HG03280 (cell line): ENCODE measurements at regions not wholly inside any gene's neighbourhood (a gene's known extent, or its start where the extent isn't known, plus 50 kb on each side); places are given as distances from the start of the nearest gene placed in this dataset.
A peak's percentile ranks its signal among the peaks of the same experiment; 100 is the strongest.

Source experiments
- ATAC-seq: cut with Tn5 transposase; IDR thresholded peaks from one replicate; pipeline ENCODE4 v1.9.1; 2021; ENCODE audit warnings: mild to moderate bottlenecking, moderate library complexity; ENCODE audit not compliant: unreplicated experiment

- ATAC-seq = no peak
Measured at GRCh38 chr2:128467321-128467969, 148.8 kb upstream of the HS6ST1 start.

DNA sequence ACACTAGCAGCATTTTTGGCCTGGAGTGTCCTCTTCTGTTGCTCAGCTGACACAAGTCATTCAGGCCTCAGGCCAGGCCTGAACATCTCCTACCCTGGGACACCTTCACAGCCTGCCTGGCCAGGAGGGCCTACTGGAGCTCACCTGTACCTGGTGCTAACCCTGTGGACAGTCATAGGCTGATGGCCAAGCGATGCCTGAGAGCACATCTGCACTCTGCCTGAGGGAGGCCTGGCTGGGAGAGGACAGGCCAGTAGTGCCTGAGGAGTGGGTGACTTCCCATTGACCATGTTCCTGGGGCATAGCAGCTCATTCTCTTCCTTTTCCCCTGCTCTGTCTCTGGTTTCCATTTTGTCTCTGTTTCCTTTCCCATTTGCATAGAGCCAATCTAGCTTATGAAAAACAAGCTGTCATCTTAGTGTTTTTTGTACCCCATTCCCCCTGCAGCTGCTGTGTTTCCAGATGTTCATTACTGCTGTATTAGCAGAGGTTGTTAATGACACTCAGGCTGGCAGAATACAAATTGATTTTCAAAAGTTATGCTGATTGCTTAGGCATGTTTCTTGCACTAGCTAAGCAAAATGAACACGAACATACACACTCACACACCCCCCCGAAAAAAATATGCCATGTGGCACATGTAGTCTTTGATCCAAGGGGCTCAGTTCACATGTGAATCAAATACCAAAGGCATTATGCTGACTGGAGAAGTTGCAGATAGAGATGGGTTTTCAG is 149.7 kb upstream of the HS6ST1 start:
- ATAC-seq = no peak

DNA sequence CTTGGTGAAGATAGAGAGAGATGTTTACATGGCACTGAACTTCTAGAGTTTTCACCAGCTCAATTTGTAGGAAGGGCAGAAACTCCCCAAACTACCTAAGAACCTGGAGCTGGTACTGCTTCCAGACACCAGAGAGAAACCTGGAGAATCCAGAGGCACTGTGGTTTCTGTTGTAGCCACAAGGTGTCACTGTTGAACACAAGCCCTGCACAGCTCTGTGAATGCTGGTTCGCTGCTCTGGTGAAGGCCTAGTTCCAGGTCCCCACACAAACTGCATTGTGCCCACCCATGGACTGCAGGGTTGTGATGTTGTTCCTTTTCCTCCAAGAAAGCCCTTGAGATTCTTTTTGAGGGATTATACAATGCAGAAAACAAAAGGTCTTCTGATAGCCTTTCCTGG is 150.5 kb upstream of the HS6ST1 start:
- ATAC-seq = no peak

DNA sequence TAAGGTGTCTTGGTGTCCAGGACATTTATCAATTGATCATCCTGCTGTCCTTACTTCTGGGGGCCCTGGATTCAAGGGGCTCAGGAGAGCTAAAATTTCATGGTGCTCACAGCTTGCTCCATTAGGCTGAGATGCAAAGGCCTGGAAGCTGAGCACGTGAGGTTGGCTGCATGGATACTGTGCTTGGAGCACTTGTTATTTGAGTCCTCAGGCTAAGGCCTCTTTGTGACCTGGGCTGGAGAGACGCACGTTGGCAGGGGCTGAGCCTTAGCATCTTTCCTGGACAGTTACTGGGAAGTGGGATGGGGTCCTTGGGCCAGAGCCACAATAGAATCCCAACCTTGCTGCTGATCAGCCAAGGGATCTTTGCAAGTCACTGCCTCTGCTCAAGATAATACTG is 151.2 kb upstream of the HS6ST1 start:
- no peak for ATAC-seq

DNA sequence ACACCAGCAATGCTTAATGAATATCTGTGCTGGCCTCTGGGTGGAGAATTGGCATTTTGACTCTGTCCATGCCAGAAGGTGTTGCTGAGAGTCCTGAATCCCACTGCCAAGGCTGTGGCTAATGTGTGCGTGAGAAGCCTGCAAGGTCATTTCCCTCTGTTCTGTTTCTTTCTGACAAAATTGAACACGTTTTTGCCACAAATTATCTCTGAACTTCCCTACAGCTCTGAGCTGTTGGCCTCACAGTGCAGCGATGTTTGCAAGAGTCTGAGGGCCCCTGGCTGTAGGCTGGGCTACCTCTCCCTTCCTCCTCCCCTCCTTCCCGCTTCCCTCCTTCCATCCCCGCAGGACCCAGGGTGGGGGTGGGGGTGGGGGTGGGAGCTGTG is 154.1 kb upstream of the HS6ST1 start:
- peak; percentile 35 for ATAC-seq

DNA sequence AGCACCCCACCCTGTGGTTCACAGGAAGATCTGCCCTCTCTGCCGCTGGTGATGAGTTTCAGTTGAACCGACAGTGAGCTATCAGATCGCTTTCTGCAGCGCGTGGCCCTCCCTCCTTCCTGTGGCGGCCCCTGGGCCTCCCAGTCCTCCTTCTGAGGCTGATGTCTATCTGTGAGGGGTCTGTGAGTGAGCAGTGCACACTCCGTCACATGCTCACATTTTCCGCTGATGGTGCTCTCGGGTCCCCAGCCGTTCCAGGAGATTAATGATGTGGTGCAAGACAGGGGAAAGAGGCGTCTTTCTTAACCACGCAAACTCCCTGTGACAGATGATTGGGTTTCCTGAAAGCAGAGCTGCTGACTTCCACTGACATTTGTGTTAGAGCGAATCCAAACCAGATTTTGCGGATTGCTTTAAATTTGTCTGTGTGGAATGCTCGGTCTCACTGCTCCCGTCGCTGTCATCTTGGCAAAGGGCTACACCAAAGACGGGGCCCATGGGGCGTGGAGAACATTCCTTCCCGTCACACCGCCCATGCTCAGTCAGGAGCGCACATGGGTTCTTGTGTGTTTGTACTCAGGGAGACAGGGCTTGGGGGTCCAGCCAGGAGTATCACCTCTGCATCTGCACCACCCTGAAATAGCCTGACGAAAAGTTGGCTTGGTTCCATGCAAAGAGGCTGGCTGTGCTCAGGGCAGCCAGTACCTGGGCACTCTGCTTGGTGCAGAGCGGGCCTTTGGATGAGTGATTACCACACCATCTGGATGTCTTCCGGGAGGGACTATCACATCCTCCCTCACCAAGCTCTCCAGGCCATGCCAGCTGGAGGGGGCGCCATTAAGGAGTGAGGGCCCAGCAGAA is 154.7 kb upstream of the HS6ST1 start:
- peak; percentile 52 for ATAC-seq

DNA sequence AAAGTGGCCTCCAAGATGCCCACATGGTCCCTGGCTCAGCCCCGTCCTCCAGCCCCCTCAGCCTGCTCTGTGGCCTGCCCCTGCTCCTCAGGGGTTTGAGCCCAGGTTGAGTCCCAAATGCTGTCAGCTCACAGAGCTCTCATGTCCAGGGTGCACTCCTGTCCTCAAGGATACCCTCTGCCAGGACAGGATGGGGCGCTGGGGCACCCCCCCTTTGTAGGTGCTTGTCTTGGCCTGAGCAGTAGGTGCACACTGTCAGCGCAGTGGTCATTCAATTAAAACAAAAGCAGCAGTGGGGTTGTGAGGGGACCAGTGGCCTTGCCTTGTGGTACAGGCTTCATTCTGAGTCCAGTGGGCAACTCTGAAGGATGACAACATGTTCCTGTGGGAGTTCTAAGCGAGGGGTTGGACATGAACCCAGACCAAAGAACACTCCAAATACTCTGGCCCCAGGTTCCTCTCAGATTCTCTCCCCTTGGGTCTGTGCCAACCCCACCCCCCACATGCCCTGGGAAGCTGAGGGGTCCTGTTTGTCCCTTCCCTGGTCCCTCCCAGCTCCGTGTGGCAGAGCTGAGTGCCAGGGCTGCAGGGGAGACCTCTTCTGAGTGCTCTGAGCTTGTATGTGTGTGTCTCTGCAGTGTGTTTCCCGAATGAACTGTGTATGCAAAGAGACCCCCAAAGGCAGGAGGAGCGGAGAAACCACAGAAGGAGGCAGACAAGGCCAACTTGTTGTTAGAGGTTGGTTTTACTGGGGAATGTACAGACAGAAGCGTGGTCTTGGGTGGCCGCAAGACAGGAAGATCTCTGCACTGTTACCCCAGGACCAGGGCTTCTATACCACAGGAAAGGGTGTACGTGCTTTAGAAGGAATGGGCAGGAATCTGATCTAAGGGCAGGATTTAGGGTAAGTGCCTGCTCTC is 155.6 kb upstream of the HS6ST1 start:
- no peak for ATAC-seq

DNA sequence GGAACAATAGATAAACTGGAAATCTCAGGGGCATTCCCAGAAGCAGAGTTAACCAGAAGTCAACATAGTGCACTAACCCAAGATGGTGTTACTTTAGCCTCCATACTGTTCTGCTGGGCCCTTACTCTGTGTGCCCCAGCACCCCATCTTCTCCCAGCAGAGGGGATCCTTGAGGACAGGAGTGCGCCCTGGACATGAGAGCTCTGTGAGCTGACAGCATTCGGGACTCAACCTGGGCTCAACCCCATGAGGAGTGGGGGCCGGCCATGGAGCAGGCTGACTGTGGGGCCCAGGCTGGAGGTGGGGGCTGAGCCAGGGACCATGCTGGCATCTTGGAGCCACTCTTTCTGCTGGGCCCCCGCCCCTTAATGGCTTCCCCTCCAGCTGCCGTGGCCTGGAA is 156.3 kb upstream of the HS6ST1 start:
- ATAC-seq = no peak

GRCh38 chr2:128475427-128476211 is 157.0 kb upstream of the HS6ST1 start:
- no peak for ATAC-seq

GRCh38 chr2:128477026-128477820 is 158.6 kb upstream of the HS6ST1 start:
- no peak for ATAC-seq

DNA sequence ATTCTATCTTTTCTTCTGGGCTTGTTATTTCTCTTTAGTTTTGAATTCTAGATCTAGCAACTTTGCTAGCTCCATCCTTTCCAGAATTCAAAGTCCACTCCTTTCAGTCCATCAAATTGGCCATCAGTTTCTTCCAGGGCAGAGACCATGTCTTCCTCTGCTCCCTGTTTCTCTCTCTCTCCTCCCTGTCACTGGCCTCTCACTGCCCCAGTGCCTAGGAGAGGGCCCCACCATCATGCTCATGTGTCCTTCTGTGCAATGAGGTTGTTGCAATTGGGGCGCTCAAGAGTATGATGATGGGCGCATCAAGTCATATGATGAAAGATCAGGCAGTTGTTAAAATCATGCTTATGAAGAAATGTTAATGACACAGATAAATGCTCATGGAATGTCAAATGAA is 159.2 kb upstream of the HS6ST1 start:
- no peak for ATAC-seq

DNA sequence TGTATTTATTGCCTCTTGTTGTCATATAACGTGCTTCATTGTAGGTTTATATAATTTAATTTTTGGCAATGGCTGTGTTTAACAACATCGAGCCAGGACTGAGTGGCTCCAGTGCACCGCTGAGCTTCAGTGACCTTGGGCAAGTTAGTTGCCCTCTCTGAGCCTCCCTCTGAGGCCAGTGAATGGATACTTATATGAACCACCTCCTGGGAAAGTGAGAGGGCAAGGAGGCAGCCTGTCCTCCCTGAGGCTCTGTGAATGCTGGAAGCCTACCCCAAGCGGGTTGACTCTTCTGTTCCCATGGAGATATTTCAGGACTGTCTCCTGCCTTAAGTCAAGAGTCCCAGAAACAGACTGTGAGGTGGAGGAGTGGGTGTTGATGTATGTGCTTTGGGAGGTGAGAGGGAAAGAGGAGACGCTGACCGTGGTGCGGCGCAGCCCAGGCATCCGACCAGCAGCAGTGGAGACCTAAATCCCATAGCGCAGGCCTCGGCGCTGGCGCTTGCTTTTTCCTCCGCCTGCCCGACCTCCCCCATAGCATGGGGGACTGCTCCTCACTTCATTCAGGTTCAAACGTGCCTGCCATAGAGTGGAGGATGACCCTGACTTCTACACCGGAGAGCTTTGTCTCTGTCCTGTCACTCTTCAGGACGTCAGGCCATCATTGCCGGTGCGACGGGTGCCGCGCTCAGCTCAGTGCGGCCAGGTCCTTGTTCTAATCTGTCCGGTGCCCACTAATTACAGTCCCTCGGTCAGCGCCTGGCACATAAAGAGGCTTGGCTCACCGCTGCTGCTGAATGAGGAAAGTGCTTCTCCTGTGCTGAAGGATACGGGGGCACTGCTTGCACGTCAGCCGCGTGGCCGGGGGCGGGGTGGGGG is 167.3 kb upstream of the HS6ST1 start:
- no peak for ATAC-seq

DNA sequence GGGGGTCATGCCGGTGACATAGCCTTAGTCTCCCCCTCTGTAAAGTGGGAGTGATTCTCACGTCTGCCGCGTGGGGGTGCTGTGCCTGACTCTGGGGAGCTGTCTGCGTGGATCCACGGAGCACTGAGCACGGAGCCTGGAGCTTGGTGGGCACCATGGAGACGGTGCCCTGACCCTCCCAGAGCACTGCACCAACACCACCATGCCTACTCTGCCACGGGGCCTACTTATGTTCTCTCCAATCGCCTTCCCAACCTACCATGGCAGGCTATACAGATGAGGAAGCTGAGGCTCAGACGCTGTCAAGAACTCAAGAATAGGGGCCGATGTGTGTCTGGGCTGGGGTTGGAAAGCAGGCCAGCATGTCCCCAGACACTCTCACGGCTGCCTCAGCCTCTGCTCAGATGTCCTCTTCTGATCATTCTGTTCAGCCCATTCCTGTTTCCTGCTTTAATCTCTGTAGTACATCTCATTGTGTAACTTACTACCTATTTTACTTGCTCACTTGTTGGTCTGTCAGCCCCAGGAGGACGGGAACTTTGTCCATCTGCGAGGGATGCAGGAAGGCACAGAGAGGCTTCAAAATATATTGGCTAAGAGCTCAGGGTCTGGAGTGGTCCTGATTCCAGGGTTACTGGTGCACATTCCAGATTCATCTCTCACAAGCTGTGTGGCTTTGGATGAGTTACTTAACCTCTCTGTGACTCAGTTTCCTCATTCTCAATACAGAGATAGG is 168.1 kb upstream of the HS6ST1 start:
- no peak for ATAC-seq

DNA sequence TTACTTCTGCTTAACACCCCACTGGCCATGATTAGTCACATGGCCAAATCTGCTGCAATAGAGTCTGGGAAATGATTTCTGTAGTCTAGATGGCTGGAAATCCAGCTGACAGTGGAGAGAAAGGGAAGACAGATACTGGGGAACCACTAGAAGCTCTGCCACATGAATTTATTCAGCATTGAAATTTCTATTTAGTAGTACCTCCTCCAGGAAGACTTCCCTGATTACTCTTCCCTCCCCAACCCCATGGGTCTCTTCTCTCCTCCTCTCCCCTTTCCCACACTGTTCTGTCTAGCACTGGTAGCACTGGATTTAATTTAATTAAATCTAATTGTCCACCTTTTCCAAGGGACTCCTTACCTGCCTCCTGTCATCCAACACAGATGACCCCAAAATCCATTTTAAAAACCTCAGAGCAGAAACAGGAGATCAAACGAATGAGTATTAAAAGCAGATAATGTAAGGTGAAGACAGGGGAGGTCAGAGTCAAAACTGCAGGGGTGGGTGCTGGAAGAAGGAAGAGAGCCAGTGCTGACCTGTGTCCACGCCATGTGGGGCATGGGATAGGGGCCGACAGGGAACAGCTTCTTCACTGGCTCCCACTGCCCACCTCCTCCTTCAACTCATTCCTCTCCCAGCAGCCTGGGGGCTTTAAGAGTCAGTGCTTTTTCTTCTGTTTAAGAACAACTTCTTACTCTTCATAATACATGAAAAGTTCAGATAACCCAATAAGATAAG is 169.2 kb upstream of the HS6ST1 start:
- no peak for ATAC-seq

DNA sequence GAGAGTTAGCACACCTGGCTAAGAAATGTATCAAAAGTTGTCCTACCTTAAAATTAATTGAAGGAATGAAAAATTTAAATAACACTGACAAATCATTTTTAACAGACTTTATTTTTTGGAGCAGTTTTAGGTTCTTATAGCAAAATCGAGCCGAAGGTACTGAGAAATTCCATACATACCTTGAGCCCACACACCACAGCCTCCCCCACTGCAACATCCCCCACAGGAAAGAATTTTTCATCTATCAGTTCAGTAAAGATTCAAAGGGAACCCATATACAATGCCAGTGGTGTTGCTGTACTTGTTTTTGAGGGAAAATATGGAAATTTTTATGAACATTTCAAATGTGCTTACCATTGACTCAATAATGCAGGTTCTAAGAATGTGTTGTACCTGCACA is 169.8 kb upstream of the HS6ST1 start:
- ATAC-seq = no peak

DNA sequence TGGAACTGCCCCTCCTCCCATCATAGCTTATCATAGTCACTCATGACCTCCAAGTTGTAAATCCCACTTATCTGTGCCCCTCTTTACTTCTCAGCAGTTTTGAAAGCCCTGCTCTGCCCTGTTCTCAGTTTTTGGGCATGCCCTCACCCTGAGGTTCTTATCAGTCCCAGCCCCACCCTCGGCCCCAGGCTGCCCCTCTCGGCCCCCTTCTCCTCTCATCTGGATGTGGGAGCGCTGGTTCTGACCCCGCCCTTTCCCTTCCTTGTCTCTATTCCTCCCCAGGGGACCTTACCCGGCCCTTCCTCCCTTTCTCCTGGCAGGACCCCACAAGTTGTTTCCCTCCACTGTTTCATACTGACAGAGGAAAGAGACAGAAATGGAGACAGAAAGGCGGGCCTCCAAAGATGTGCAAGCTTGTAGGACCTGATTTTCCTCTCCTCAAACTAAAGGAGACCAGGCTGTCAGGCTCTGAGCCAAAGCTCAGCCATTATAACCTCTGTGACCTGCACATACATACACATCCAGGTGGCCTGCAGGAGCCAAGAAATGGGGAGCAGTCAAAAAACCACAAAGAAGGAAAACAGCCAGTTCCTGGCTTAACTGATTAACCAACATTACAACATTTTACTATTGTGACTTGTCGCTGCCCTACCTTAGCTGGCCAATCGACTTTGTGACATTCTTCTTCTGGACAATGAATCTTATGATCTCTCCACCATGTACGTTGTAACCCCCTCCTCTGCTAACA is 171.0 kb upstream of the HS6ST1 start:
- no peak for ATAC-seq
